Skeletal muscle tissue (tissue), 3 donors: ENCODE measurements at regions not wholly inside any gene's neighbourhood (a gene's known extent, or its start where the extent isn't known, plus 50 kb on each side); places are given as distances from the start of the nearest gene placed in this dataset.

Experiments
- H3K27ac ChIP-seq: one replicate; pipeline ENCODE4 v1.7.0; 2013; ENCODE audit warnings: mild to moderate bottlenecking, low read depth, low read length, inconsistent platforms
- H3K27me3 ChIP-seq, 3 donors: one replicate each; pipeline ENCODE4 v1.7.0; 2013; ENCODE audit warnings: low read length in 3 of 3; ENCODE audit not compliant: control insufficient read depth in 3 of 3, insufficient read depth in 3 of 3
- H3K36me3 ChIP-seq, 3 donors: one replicate each; pipeline ENCODE4 v1.7.0; 2013; ENCODE audit warnings: low read length in 3 of 3; ENCODE audit not compliant: control insufficient read depth in 3 of 3, insufficient read depth in 3 of 3
- H3K4me1 ChIP-seq, 3 donors: one replicate each; pipeline ENCODE4 v1.7.0; 2013; ENCODE audit warnings: low read length in 3 of 3, mild to moderate bottlenecking in 3 of 3; ENCODE audit not compliant: control insufficient read depth in 3 of 3, insufficient read depth in 3 of 3
- H3K4me3 ChIP-seq, 3 donors: one replicate each; pipeline ENCODE4 v1.7.0; 2013; ENCODE audit warnings: low read length in 3 of 3
- H3K9ac ChIP-seq, 3 donors: one replicate each; pipeline ENCODE4 v1.7.0; 2013; ENCODE audit warnings: low read length in 3 of 3, mild to moderate bottlenecking in 3 of 3, moderate library complexity in 2 of 3, low read depth in 1 of 3
- H3K9me3 ChIP-seq, 3 donors: one replicate each; pipeline ENCODE4 v1.7.0; 2013; ENCODE audit warnings: low read length in 3 of 3; ENCODE audit not compliant: control insufficient read depth in 3 of 3
- donor health status: Osteomylitis.

DNA sequence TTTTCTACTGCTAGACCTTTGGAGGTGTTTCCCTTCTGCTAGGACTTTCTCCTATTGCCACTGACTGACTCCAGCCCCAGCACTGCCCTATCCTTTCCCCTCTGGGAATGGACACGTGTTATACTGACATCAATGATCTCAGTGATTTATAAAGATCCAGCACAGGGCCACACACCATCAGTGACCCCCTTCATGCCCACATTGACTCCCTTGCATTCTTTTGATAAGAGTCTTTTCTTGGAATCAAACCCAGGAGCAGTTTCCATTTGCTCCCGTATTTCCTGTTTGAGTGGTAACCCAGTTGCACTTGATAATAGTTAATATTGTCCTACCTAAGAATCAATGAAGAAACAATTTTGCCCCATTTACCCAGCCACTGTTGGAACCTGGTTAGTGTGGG is 501.0 kb upstream of the USP24 start:
- no peak overlapping the region for H3K9ac ChIP-seq
- peaks cover 20 to 26% (median 22%) of the 10 kb centered on the region in 3 donors for H3K4me1 ChIP-seq
- no peaks in the 10 kb centered on the region for H3K36me3 ChIP-seq
- H3K4me3 ChIP-seq: no peak overlapping the region
- no peak overlapping the region for H3K27ac ChIP-seq
- no peaks in the 10 kb centered on the region for H3K27me3 ChIP-seq
- no peaks in the 10 kb centered on the region for H3K9me3 ChIP-seq

DNA sequence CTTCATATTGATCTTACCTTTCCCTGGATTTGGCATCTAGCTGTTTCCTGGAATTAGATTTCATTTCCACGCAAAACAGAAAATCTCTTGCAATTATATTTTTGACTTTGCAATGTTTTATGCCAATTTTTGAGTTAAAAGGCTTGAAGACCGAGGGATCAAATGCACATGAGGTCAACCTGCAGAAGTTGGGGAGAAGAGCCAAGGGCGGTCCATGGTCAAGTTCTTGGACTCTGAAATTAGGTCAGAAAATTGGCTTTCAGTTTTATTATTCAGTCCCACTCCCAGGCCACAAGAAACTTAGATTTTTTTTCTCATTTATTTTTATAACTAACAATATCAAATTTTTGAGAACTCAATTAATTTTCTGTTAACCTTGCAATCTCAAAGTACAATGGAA is 499.1 kb upstream of the USP24 start:
- Histone ChIP-seq H3K9ac (no peak overlapping the region), H3K36me3 (no peaks in the 10 kb centered on the region), H3K9me3 (no peaks in the 10 kb centered on the region), H3K27ac (no peak overlapping the region), H3K4me1 (peaks cover 15 to 23% (median 20%) of the 10 kb centered on the region in 3 donors), H3K27me3 (no peaks in the 10 kb centered on the region), H3K4me3 (no peak overlapping the region)

DNA sequence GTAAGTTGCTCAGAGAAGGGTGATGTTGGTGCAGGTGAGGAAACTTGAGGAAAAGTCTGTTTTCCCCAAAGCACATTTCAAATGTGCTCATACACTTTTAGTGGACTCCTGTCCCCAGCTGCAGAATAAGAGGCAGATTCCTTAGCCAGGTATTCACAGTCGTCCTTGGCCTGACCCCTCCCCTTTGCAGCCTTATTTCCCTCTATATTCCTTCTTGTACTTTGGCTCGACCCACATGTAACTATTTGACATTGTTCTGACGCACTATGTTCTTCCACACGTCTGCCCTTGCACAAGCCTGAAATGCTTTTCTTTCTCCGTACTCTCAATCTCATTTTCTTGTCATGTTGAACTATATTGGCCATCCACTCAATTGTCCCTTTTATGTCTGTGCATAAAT is 498.4 kb upstream of the USP24 start:
- H3K9ac ChIP-seq: no peak overlapping the region
- no peaks in the 10 kb centered on the region for H3K27me3 ChIP-seq
- H3K36me3 ChIP-seq: no peaks in the 10 kb centered on the region
- H3K4me1 ChIP-seq: peaks cover 9 to 15% (median 13%) of the 10 kb centered on the region in 3 donors
- no peak overlapping the region for H3K27ac ChIP-seq
- H3K4me3 ChIP-seq: no peak overlapping the region
- no peaks in the 10 kb centered on the region for H3K9me3 ChIP-seq

DNA sequence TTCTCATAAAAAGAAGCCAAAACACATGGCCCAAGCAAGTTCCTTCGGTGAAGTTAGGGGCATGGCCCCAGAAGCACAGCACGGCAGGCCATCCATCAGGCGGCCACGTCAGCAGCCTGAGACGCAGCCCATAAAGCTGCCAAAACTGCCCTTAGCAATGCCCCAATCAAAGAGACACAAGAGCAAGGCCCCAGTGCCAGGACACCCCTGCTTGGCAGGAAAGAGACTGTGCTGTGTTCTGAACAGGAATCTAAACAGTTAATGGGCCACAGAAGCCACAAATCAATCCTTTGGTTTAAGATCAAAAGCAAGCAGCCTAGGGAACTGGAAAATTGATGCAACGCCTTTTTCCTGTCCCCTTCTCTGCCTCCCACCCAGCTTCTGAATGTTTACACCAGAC is 497.0 kb upstream of the USP24 start:
- Histone ChIP-seq H3K9me3 (no peaks in the 10 kb centered on the region), H3K27me3 (no peaks in the 10 kb centered on the region), H3K4me1 (peaks cover 0 to 4% (median 4%) of the 10 kb centered on the region in 3 donors), H3K27ac (no peak overlapping the region), H3K4me3 (no peak overlapping the region), H3K9ac (no peak overlapping the region), H3K36me3 (no peaks in the 10 kb centered on the region)

DNA sequence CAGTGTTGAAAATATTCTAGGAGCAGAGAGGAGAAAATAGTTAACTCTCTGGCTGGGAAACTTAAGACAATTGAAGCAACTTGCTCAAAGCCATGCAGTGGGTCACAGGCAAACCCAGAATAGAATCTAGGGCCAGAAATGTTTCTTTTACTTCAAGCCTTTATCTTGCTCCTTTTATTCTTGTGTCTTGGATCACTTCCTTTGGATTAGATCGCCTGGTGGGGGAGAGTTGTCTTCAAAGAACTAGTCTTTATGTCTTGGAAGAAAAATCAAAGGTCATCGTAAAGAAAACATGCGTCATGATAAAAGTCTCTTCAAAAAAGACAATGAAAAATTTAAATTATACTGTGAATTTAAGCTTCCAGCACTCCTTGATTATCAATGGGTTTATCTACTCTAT is 493.6 kb upstream of the USP24 start:
- Histone ChIP-seq H3K9me3 (no peaks in the 10 kb centered on the region), H3K4me1 (no peaks in the 10 kb centered on the region), H3K9ac (no peak overlapping the region), H3K27me3 (no peaks in the 10 kb centered on the region), H3K4me3 (no peak overlapping the region), H3K27ac (no peak overlapping the region), H3K36me3 (no peaks in the 10 kb centered on the region)

DNA sequence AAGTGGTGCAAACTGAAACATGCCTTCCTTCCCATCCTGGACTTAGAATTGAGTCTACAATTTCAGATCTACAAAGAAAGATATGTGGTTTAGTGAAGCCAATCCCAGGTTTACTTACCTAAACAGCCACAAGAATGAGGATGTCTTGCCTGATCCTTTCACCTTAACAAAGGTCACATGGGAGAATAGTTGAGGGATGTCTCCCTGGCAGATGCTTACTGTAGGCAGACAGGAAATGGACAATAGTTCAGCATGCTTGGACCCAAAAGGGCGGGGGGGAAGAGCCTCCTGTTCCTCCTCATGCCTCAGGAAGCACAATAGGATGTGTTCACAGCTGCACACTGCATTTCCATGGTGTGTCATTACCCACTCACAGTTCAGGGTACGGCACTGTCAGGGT is 492.7 kb upstream of the USP24 start:
- Histone ChIP-seq H3K27me3 (no peaks in the 10 kb centered on the region), H3K27ac (no peak overlapping the region), H3K36me3 (no peaks in the 10 kb centered on the region), H3K9me3 (no peaks in the 10 kb centered on the region), H3K4me1 (no peaks in the 10 kb centered on the region), H3K4me3 (no peak overlapping the region), H3K9ac (no peak overlapping the region)

DNA sequence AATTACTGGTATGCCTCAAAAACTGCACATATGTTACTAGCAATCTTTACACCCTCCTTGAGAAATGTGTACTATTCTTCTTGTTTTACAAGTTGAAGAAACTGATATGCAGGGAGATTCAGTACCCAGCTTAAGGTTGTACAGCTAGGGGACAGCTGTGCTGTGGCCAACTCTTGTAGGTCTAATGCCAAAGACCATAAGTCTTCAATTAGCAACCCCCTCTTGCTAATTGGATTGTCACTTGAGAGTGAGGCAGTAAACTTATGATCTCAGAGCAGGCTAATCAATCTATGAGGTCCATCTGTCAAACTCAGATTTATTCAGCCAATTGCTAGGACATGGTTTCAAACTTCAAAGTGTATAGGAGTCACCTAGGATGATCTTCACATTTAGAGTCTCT is 492.0 kb upstream of the USP24 start:
- H3K9ac ChIP-seq: no peak overlapping the region
- no peaks in the 10 kb centered on the region for H3K36me3 ChIP-seq
- H3K27ac ChIP-seq: no peak overlapping the region
- H3K27me3 ChIP-seq: no peaks in the 10 kb centered on the region
- H3K4me1 ChIP-seq: no peaks in the 10 kb centered on the region
- no peaks in the 10 kb centered on the region for H3K9me3 ChIP-seq
- no peak overlapping the region for H3K4me3 ChIP-seq

DNA sequence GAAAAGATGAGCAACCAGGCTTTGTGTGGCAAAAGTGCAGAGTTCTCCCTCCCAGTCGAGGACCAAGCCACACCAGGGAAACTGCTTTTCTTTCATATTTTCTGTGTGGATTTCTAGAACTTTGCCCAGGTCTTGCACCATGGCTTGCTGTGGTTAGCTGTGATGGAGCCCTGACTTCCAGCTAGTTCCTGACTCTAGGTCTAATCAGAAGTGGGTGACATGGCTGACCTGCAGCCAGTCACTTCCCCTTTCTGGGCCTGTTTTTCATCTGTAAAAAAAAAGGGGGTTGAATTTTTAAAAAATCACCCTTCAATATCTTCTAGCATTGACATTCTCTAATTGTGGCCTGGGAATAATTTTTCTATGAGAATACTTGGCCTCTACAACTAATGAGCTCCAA is 491.2 kb upstream of the USP24 start:
- H3K36me3 ChIP-seq: no peaks in the 10 kb centered on the region
- no peak overlapping the region for H3K27ac ChIP-seq
- H3K27me3 ChIP-seq: no peaks in the 10 kb centered on the region
- no peaks in the 10 kb centered on the region for H3K4me1 ChIP-seq
- no peak overlapping the region for H3K4me3 ChIP-seq
- no peak overlapping the region for H3K9ac ChIP-seq
- H3K9me3 ChIP-seq: no peaks in the 10 kb centered on the region

DNA sequence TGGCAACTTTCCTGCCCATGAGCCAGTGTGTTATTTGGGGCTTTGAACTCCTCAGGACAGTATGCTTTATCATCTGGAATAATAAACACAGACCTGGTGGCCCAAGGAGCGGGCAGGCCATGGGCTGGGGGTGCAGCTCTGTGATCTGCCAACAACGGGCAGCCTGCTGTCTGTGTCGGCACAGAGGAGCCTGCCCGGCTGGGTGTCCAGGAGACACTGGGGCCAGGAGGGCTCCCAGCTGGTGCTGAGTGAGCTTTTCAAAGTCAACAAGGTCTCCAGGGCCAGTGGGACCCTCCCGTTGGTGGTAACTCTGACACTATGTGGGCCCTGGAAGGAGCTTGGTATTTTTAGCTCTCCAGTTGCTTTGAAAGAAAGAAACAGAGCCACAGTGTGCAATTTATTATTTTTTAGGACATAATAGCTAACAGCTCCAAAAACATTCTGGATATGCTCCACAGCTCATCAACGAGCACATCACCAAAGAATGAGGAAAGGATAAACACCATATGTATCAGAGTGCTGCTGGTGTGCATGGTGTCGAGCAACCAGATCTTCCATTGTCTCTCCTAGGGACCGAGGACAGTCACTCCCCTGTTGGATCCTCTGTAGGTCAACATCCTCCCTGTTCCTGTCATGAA is 488.7 kb upstream of the USP24 start:
- no peak overlapping the region for H3K4me3 ChIP-seq

DNA sequence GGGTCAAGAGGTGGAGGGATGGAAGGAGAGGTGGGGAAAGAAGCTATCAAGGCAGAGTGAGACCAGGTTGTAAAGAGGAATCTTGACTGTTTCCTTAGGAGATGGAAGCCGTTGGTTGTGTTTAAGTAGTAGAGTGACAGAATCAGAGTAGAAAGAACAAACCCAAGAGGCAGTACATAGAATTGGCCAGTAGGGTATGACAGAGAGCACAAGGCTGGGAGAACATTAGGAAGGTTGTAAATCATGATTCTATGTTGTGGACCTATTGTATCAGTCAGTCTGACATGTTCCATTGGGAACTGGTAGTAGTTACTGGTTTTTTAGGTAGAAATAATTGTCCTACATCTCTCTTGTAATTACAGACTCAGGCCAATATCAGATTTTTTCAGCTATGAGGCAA is 486.9 kb upstream of the USP24 start:
- no peak overlapping the region for H3K27ac ChIP-seq
- no peak overlapping the region for H3K9ac ChIP-seq
- H3K27me3 ChIP-seq: no peaks in the 10 kb centered on the region
- H3K4me1 ChIP-seq: peaks cover 0 to under 1% (median 0%) of the 10 kb centered on the region in 3 donors
- no peaks in the 10 kb centered on the region for H3K9me3 ChIP-seq
- no peaks in the 10 kb centered on the region for H3K36me3 ChIP-seq
- H3K4me3 ChIP-seq: no peak overlapping the region

More for the DNA sequence above, 488.7 kb upstream of the USP24 start:
- Histone ChIP-seq H3K27ac (no peak overlapping the region), H3K36me3 (no peaks in the 10 kb centered on the region), H3K9me3 (no peaks in the 10 kb centered on the region), H3K9ac (no peak overlapping the region), H3K27me3 (no peaks in the 10 kb centered on the region), H3K4me1 (no peaks in the 10 kb centered on the region)
